SK-N-SH (cell line): ENCODE measurements at regions not wholly inside any gene's neighbourhood (a gene's known extent, or its start where the extent isn't known, plus 50 kb on each side); places are given as distances from the start of the nearest gene placed in this dataset.

Experiments
- CTCF ChIA-PET: fragments of 300-600, 350-600 bp; formaldehyde crosslinking; extraction: SDS; loops from one replicate; lab custom pipeline; 2021; lab: Yijun Ruan, JAX
- POLR2A ChIA-PET: fragments of 350-600 bp; sonication (Branson Sonifier 250); formaldehyde crosslinking; extraction: SDS; loops from one replicate; lab custom pipeline; 2020; ENCODE audit warnings: antibody characterized with exemption, inconsistent platforms; lab: Yijun Ruan, JAX
- DNase-seq: peaks from one replicate; pipeline ENCODE4 v3.0.0; 2012
- H2AFZ ChIP-seq: fragments of 200-600 bp; sonication (generic); 2 replicates; pipeline ENCODE4 v1.8.1; 2016; ENCODE audit warnings: antibody characterized with exemption, mild to moderate bottlenecking, low read depth
- H3F3A ChIP-seq: fragments of 200-600 bp; sonication (generic); replicated peaks from 2 replicates; pipeline ENCODE3; 2016; ENCODE audit warnings: antibody characterized with exemption, mild to moderate bottlenecking; ENCODE audit not compliant: insufficient read depth
- H3K27ac ChIP-seq, 2 experiments: fragments of 200-500 bp in 1 of 2; fragments of 200-600 bp in 1 of 2; sonication (Bioruptor generic) in 1 of 2; sonication (generic), shearing (Covaris generic) in 1 of 2; 2 replicates each; pipeline versions ENCODE4 v1.5.1 to v1.6.1; 2014 to 2016; ENCODE audit warnings: low read depth in 2 of 2, inconsistent platforms in 1 of 2, low read length in 1 of 2, mild to moderate bottlenecking in 1 of 2, mixed read lengths in 1 of 2
- H3K27me3 ChIP-seq: fragments of 200-600 bp; sonication (generic), shearing (Covaris generic); 2 replicates; pipeline ENCODE4 v1.6.1; 2016; ENCODE audit warnings: mixed run types; ENCODE audit not compliant: insufficient read depth
- H3K36me3 ChIP-seq, 2 experiments: fragments of 200-500 bp in 1 of 2; fragments of 200-600 bp in 1 of 2; sonication (Bioruptor generic) in 1 of 2; sonication (generic) in 1 of 2; replicated peaks in 1 of 2; 2 replicates each; pipeline versions ENCODE3 to v1.5.1; 2014 to 2016; ENCODE audit warnings: low read length in 1 of 2, mild to moderate bottlenecking in 1 of 2; ENCODE audit not compliant: insufficient read depth in 2 of 2, control insufficient read depth in 1 of 2
- H3K4me1 ChIP-seq, 2 experiments: fragments of 200-500 bp in 1 of 2; fragments of 200-600 bp in 1 of 2; sonication (Bioruptor generic) in 1 of 2; sonication (generic), shearing (Covaris generic) in 1 of 2; 2 replicates each; pipeline versions ENCODE4 v1.5.1 to v1.6.1; 2014 to 2016; ENCODE audit warnings: low read depth in 1 of 2, low read length in 1 of 2, mixed run types in 1 of 2; ENCODE audit not compliant: insufficient read depth in 2 of 2, control insufficient read depth in 1 of 2
- H3K4me2 ChIP-seq: fragments of 200-600 bp; sonication (generic), shearing (Covaris generic); 2 replicates; pipeline ENCODE4 v1.6.1; 2017; ENCODE audit warnings: mixed run types
- H3K4me3 ChIP-seq, 2 experiments: fragments of 200-500 bp in 1 of 2; fragments of 200-600 bp in 1 of 2; sonication (Bioruptor generic) in 1 of 2; sonication (generic), shearing (Covaris generic) in 1 of 2; 2 replicates each; pipeline versions ENCODE4 v1.5.1 to v1.8.1; 2014 to 2016; ENCODE audit warnings: low read depth in 2 of 2, inconsistent platforms in 1 of 2, low read length in 1 of 2, mild to moderate bottlenecking in 1 of 2, mixed read lengths in 1 of 2, moderate library complexity in 1 of 2
- H3K79me2 ChIP-seq: fragments of 200-600 bp; sonication (generic); 2 replicates; pipeline ENCODE4 v1.8.1; 2017; ENCODE audit warnings: mild to moderate bottlenecking; ENCODE audit not compliant: insufficient read depth
- H3K9ac ChIP-seq: fragments of 200-600 bp; sonication (generic); 2 replicates; pipeline ENCODE4 v1.6.1; 2017; ENCODE audit warnings: mixed run types
- H3K9me2 ChIP-seq: fragments of 200-600 bp; sonication (generic); 2 replicates; pipeline ENCODE4 v1.6.1; 2017; ENCODE audit warnings: mixed run types
- H3K9me3 ChIP-seq: fragments of 200-600 bp; sonication (generic); 2 replicates; pipeline ENCODE4 v1.6.1; 2017; ENCODE audit warnings: mixed run types, mild to moderate bottlenecking, moderate library complexity
- H4K20me1 ChIP-seq: fragments of 200-600 bp; sonication (generic); 2 replicates; pipeline ENCODE4 v1.6.1; 2017; ENCODE audit warnings: mild to moderate bottlenecking, mixed run types; ENCODE audit not compliant: insufficient read depth
- ELF1 ChIP-seq: IDR thresholded peaks from 2 replicates; pipeline ENCODE4 v1.4.0; 2012
- EZH2phosphoT487 ChIP-seq: fragments of 200-600 bp; sonication (generic); IDR thresholded peaks from 2 replicates; pipeline ENCODE4 v1.6.1; 2017; ENCODE audit warnings: low read depth, mixed run types, mild to moderate bottlenecking, antibody characterized with exemption, moderate library complexity, borderline replicate concordance
- FOSL2 ChIP-seq: IDR thresholded peaks from 2 replicates; pipeline ENCODE4 v1.4.0; 2012; ENCODE audit warnings: low read depth, mild to moderate bottlenecking, moderate library complexity, borderline replicate concordance
- FOXJ3 ChIP-seq: sonication (generic); formaldehyde crosslinking; IDR thresholded peaks from 2 replicates; pipeline ENCODE4 v1.5.1; 2020; ENCODE audit warnings: mild to moderate bottlenecking, missing genetic modification reagents
- FOXM1 ChIP-seq: IDR thresholded peaks from 2 replicates; pipeline ENCODE4 v1.4.0; 2012; ENCODE audit warnings: low read depth, mild to moderate bottlenecking
- GABPA ChIP-seq: IDR thresholded peaks from 2 replicates; pipeline ENCODE4 v1.4.0; 2012; ENCODE audit warnings: low read depth, mild to moderate bottlenecking
- MEF2A ChIP-seq: IDR thresholded peaks from 2 replicates; pipeline ENCODE4 v1.4.0; 2012; ENCODE audit warnings: low read depth, borderline replicate concordance
- NFIC ChIP-seq: IDR thresholded peaks from 2 replicates; pipeline ENCODE4 v1.4.0; 2012; ENCODE audit warnings: borderline replicate concordance
- POLR2AphosphoS5 ChIP-seq: IDR thresholded peaks from 2 replicates; pipeline ENCODE4 v1.6.1; 2012; ENCODE audit warnings: low read depth, low read length
- RCOR1 ChIP-seq: fragments of 150-350 bp; IDR thresholded peaks from 2 replicates; pipeline ENCODE4 v1.6.1; 2017; ENCODE audit warnings: antibody characterized with exemption, low read length
- RFX5 ChIP-seq: IDR thresholded peaks from 2 replicates; pipeline ENCODE4 v1.6.1; 2012; ENCODE audit warnings: mild to moderate bottlenecking, improper control_type of control experiment, low read length
- SMC3 ChIP-seq: IDR thresholded peaks from 2 replicates; pipeline ENCODE4 v1.6.1; 2012; ENCODE audit warnings: low read depth, low read length, improper control_type of control experiment
- whole genome bisulfite sequencing: methylation state at CpG from one replicate; pipeline ENCODE4 v1.1.6; 2017; ENCODE audit warnings: low lambda C conversion rate; 5-methylcytosine and 5-hydroxymethylcytosine counted together
- TF ChIP-seq, protein P1 (sequence below): IDR thresholded peaks from 2 replicates; pipeline ENCODE4 v1.4.0; 2012; ENCODE audit warnings: low read depth
- TF ChIP-seq, protein P2 (sequence below): fragments of 200-600 bp; sonication (generic); IDR thresholded peaks from 2 replicates; pipeline ENCODE4 v1.6.1; 2017; ENCODE audit warnings: antibody characterized with exemption, mild to moderate bottlenecking, moderate library complexity
- TF ChIP-seq, protein P3 (sequence below): fragments of 150-350 bp; IDR thresholded peaks from 2 replicates; pipeline ENCODE4 v1.6.1; 2017; ENCODE audit warnings: antibody characterized with exemption, low read length, low read depth, borderline replicate concordance
- TF ChIP-seq, protein P4 (sequence below): IDR thresholded peaks from 2 replicates; pipeline ENCODE4 v1.4.0; 2012; ENCODE audit warnings: low read depth, borderline replicate concordance

- no peak for TF ChIP-seq MEF2A
- no peak for TF ChIP-seq FOXJ3 (CRISPR knock-in tag)
- no peak for TF ChIP-seq RFX5
These were observed 88.0 kb downstream of the ZFP36L2 start (continued) for GRCh38 chr2:43138441-43138840.

GRCh38 chr2:43136876-43137275 is 89.5 kb downstream of the ZFP36L2 start:
- peak; percentile 32 for DNase-seq
- 89% methylated on average over 10 of the region's 10 CpGs for WGBS
- Histone ChIP-seq H3K4me3 (no peak overlapping the region), H3K4me1 (peaks cover 0 to 25% of the 10 kb centered on the region in 2 experiments; a peak in 1 of 4 replicates), H3K27me3 (no peaks in the 10 kb centered on the region), H2AFZ (no peak overlapping the region), H3K9me3 (no peaks in the 10 kb centered on the region), H3K4me2 (no peak overlapping the region), H3K36me3 (no peaks in the 10 kb centered on the region), H4K20me1 (no peaks in the 10 kb centered on the region), H3K27ac (no peak overlapping the region), H3K79me2 (no peaks in the 10 kb centered on the region), H3F3A (peaks cover 8% of the 10 kb centered on the region), H3K9me2 (no peaks in the 10 kb centered on the region), H3K9ac (no peak overlapping the region)
- TF ChIP-seq NFIC (no peak), EZH2phosphoT487 (no peak), FOXJ3 (CRISPR knock-in tag) (no peak), ELF1 (no peak), GABPA (no peak), FOXM1 (no peak), FOSL2 (no peak), RCOR1 (no peak), POLR2AphosphoS5 (no peak), SMC3 (no peak), MEF2A (no peak)
- TF ChIP-seq, protein P1, sequence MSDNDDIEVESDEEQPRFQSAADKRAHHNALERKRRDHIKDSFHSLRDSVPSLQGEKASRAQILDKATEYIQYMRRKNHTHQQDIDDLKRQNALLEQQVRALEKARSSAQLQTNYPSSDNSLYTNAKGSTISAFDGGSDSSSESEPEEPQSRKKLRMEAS = no peak
- TF ChIP-seq, protein P2, sequence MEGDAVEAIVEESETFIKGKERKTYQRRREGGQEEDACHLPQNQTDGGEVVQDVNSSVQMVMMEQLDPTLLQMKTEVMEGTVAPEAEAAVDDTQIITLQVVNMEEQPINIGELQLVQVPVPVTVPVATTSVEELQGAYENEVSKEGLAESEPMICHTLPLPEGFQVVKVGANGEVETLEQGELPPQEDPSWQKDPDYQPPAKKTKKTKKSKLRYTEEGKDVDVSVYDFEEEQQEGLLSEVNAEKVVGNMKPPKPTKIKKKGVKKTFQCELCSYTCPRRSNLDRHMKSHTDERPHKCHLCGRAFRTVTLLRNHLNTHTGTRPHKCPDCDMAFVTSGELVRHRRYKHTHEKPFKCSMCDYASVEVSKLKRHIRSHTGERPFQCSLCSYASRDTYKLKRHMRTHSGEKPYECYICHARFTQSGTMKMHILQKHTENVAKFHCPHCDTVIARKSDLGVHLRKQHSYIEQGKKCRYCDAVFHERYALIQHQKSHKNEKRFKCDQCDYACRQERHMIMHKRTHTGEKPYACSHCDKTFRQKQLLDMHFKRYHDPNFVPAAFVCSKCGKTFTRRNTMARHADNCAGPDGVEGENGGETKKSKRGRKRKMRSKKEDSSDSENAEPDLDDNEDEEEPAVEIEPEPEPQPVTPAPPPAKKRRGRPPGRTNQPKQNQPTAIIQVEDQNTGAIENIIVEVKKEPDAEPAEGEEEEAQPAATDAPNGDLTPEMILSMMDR = no peak
- TF ChIP-seq, protein P3, sequence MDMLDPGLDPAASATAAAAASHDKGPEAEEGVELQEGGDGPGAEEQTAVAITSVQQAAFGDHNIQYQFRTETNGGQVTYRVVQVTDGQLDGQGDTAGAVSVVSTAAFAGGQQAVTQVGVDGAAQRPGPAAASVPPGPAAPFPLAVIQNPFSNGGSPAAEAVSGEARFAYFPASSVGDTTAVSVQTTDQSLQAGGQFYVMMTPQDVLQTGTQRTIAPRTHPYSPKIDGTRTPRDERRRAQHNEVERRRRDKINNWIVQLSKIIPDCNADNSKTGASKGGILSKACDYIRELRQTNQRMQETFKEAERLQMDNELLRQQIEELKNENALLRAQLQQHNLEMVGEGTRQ = no peak
- TF ChIP-seq, protein P4, sequence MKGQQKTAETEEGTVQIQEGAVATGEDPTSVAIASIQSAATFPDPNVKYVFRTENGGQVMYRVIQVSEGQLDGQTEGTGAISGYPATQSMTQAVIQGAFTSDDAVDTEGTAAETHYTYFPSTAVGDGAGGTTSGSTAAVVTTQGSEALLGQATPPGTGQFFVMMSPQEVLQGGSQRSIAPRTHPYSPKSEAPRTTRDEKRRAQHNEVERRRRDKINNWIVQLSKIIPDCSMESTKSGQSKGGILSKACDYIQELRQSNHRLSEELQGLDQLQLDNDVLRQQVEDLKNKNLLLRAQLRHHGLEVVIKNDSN = no peak
- ChIA-PET POLR2A (no interaction called here), CTCF (interaction anchor here (1.4 to 1.7 kb wide), 3 partner anchors 10 to 190 kb away, joined by 3 to 6 read pairs (median 6); no protein-coding TSS in a partner anchor)
